ENCODE measurements at regions not wholly inside any gene's neighbourhood (a gene's known extent, or its start where the extent isn't known, plus 50 kb on each side); places are given as distances from the start of the nearest gene placed in this dataset.

DNA sequence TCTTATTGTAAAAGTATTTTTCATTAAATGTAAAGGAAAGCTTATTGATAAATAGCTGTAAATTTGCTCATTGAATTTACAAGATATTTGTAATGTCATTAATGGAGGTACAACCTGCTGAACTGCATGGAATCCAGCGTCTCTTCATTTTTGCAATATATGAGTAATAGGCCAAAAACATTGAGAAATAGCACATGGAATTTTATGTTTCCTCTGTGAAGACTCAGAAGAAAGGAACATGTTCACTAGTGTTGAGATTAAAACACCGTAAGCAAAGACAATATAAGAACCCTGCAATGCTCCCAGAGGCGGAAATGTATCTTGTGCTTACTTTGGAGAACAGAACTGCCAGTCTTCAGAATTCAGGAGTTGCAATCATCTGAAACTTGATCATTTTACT lies 167.6 kb downstream of the ALDH1A2 start:
- no peak overlapping the region for H3K4me3 ChIP-seq (ENCODE audit: low read depth, low read length)
- no peak overlapping the region for H3K9ac ChIP-seq
- no peak overlapping the region for H3K4me2 ChIP-seq (ENCODE audit: low read length)
- no peak overlapping the region for H3K27ac ChIP-seq
- TF ChIP-seq, protein P1, sequence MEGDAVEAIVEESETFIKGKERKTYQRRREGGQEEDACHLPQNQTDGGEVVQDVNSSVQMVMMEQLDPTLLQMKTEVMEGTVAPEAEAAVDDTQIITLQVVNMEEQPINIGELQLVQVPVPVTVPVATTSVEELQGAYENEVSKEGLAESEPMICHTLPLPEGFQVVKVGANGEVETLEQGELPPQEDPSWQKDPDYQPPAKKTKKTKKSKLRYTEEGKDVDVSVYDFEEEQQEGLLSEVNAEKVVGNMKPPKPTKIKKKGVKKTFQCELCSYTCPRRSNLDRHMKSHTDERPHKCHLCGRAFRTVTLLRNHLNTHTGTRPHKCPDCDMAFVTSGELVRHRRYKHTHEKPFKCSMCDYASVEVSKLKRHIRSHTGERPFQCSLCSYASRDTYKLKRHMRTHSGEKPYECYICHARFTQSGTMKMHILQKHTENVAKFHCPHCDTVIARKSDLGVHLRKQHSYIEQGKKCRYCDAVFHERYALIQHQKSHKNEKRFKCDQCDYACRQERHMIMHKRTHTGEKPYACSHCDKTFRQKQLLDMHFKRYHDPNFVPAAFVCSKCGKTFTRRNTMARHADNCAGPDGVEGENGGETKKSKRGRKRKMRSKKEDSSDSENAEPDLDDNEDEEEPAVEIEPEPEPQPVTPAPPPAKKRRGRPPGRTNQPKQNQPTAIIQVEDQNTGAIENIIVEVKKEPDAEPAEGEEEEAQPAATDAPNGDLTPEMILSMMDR (IDR thresholded peaks at IDR 0.05), result no peak
- no peaks in the 10 kb centered on the region for H3K9me3 ChIP-seq (ENCODE audit: control insufficient read depth, low read length)
- no peaks in the 10 kb centered on the region for H3K4me1 ChIP-seq
- H2AFZ ChIP-seq, result no peak overlapping the region
- no peaks in the 10 kb centered on the region for H3K27me3 ChIP-seq (ENCODE audit: control insufficient read depth, insufficient read depth, low read length)
- H3K36me3 ChIP-seq (ENCODE audit: control insufficient read depth, insufficient read depth, low read length), result no peaks in the 10 kb centered on the region
- H3K79me2 ChIP-seq, result no peaks in the 10 kb centered on the region

DNA sequence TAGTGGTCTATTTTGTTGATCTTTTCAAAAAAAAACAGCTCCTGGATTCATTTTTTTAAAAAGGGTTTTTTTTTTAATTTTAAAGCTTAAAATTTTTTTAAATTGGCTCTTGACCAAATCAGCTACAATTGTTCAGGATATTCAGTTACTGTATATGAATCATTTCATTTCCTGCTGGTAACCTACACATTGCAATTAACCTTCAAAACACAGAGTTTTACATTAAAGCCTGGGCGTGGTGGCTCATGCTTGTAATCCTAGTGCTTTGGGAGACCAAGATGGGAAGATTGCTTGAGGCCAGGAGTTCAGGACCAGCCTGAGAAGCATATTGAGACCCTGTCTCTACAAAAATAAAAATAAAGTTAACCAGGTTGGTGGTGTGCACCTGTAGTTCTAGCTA lies 163.4 kb downstream of the ALDH1A2 start:
- no peak overlapping the region for H3K27ac ChIP-seq
- no peak overlapping the region for H3K4me3 ChIP-seq (ENCODE audit: low read depth, low read length)
- no peaks in the 10 kb centered on the region for H3K9me3 ChIP-seq (ENCODE audit: control insufficient read depth, low read length)
- H3K4me1 ChIP-seq, result no peaks in the 10 kb centered on the region
- H3K27me3 ChIP-seq (ENCODE audit: control insufficient read depth, insufficient read depth, low read length), result no peaks in the 10 kb centered on the region
- TF ChIP-seq, protein P1 (IDR thresholded peaks at IDR 0.05), result no peak
- H3K4me2 ChIP-seq (ENCODE audit: low read length), result no peak overlapping the region
- H2AFZ ChIP-seq, result no peak overlapping the region
- H3K36me3 ChIP-seq (ENCODE audit: control insufficient read depth, insufficient read depth, low read length), result no peaks in the 10 kb centered on the region
- H3K79me2 ChIP-seq, result no peaks in the 10 kb centered on the region
- no peak overlapping the region for H3K9ac ChIP-seq
